CD4-positive, alpha-beta T cell treated with Interleukin-12 subunit alpha and Interleukin-12 subunit beta, for 1 hour (primary cell): ENCODE measurements at regions not wholly inside any gene's neighbourhood (a gene's known extent, or its start where the extent isn't known, plus 50 kb on each side); places are given as distances from the start of the nearest gene placed in this dataset.
"Not testable (repeated sequence)": the region's sequence is repeated elsewhere in the genome, so short reads cannot be mapped to it uniquely, and the experiment has no call there.

ENCODE experiments used
- DNase-seq: peaks from one replicate; pipeline ENCODE4 v3.0.0-alpha.2; 2020

GRCh38 chr7:3138997-3139396 is 95.3 kb upstream of the CARD11 start:
- DNase-seq = no peak

- DNase-seq = no peak
These were observed 97.2 kb upstream of the CARD11 start for GRCh38 chr7:3140834-3141233.

- no peak for DNase-seq
These were observed 97.7 kb upstream of the CARD11 start for GRCh38 chr7:3141326-3141725.

- no peak for DNase-seq
These were observed 100.5 kb upstream of the CARD11 start for GRCh38 chr7:3143869-3144775.

GRCh38 chr7:3144776-3145125 is 101.1 kb upstream of the CARD11 start:
- not testable (repeated sequence) for DNase-seq

- DNase-seq = no peak
These were observed 103.0 kb upstream of the CARD11 start for GRCh38 chr7:3146571-3147226.

GRCh38 chr7:3148471-3148870 is 104.8 kb upstream of the CARD11 start:
- not testable (repeated sequence) for DNase-seq

- no peak for DNase-seq
These were observed 105.7 kb upstream of the CARD11 start for GRCh38 chr7:3149231-3149995.

- DNase-seq = no peak
These were observed 106.4 kb upstream of the CARD11 start for GRCh38 chr7:3150027-3150426.

- no peak for DNase-seq
These were observed 108.1 kb upstream of the CARD11 start for GRCh38 chr7:3151784-3152183.

- DNase-seq = no peak
These were observed 109.0 kb upstream of the CARD11 start for GRCh38 chr7:3152714-3153113.

- no peak for DNase-seq
These were observed 109.5 kb upstream of the CARD11 start for GRCh38 chr7:3153118-3153517.

GRCh38 chr7:3154317-3154716 is 110.7 kb upstream of the CARD11 start:
- no peak for DNase-seq

GRCh38 chr7:3154881-3155494 is 111.3 kb upstream of the CARD11 start:
- DNase-seq = peak; percentile 78

- DNase-seq = no peak
These were observed 112.8 kb upstream of the CARD11 start for GRCh38 chr7:3156508-3156907.

- no peak for DNase-seq
These were observed 114.1 kb upstream of the CARD11 start for GRCh38 chr7:3157566-3158287.

- no peak for DNase-seq
These were observed 114.7 kb upstream of the CARD11 start for GRCh38 chr7:3158341-3158760.

- DNase-seq = no peak
These were observed 115.4 kb upstream of the CARD11 start for GRCh38 chr7:3159039-3159438.

GRCh38 chr7:3159445-3159844 is 115.8 kb upstream of the CARD11 start:
- no peak for DNase-seq

- not testable (repeated sequence) for DNase-seq
These were observed 116.3 kb upstream of the CARD11 start for GRCh38 chr7:3159926-3160325.

- DNase-seq = no peak
These were observed 118.6 kb upstream of the CARD11 start for GRCh38 chr7:3162289-3162688.

- DNase-seq = not testable (repeated sequence)
These were observed 119.1 kb upstream of the CARD11 start for GRCh38 chr7:3162798-3163197.
